ENCODE measurements at regions not wholly inside any gene's neighbourhood (a gene's known extent, or its start where the extent isn't known, plus 50 kb on each side); places are given as distances from the start of the nearest gene placed in this dataset.

- TF ChIP-seq POLR2A (IDR thresholded peaks at IDR 0.05) (no peak), CTCF (IDR thresholded peaks at IDR 0.05 in 4 of 5, conservative IDR thresholded peaks at IDR 0.05 in 1 of 5) (no peak)
- in situ Hi-C loops (cut with MboI; ENCODE audit: low sequenced_read_pairs in 4 of 4): no loop called here
- Histone ChIP-seq H3K9me3 (no peaks in the 10 kb centered on the region), H3K4me1 (no peaks in the 10 kb centered on the region), H3K27me3 (no peaks in the 10 kb centered on the region), H3K4me3 (no peak overlapping the region), H3K27ac (peak overlapping the region in 2 of 4 donors; percentile 46 to 65), H3K36me3 (no peaks in the 10 kb centered on the region)
- intact Hi-C loops (cut with DNase I; ENCODE audit: low total_unique reads): no loop called here
- peak; percentile 79 to 83 for ATAC-seq
- DNase-seq: peak; percentile 39 to 62
Observed at GRCh38 chr18:56139792-56140254, 498.6 kb downstream of the TXNL1 start.

GRCh38 chr18:56139372-56139771 is 499.0 kb downstream of the TXNL1 start:
- in situ Hi-C loops (cut with MboI; ENCODE audit: low sequenced_read_pairs in 4 of 4) (no loop called here), intact Hi-C loops (cut with DNase I; ENCODE audit: low total_unique reads) (no loop called here)
- H3K36me3 ChIP-seq: no peaks in the 10 kb centered on the region
- no peaks in the 10 kb centered on the region for H3K9me3 ChIP-seq
- ATAC-seq (peak; percentile 54 to 62), DNase-seq (peak in 1 of 2 donors; percentile 47)
- H3K4me3 ChIP-seq: no peak overlapping the region
- H3K27me3 ChIP-seq: no peaks in the 10 kb centered on the region
- no peaks in the 10 kb centered on the region for H3K4me1 ChIP-seq
- TF ChIP-seq CTCF (IDR thresholded peaks at IDR 0.05 in 4 of 5, conservative IDR thresholded peaks at IDR 0.05 in 1 of 5) (no peak), POLR2A (IDR thresholded peaks at IDR 0.05) (no peak)
- H3K27ac ChIP-seq: peak overlapping the region in 3 of 4 donors; percentile 46 to 65 (median 49)

- TF ChIP-seq POLR2A (IDR thresholded peaks at IDR 0.05) (no peak), CTCF (IDR thresholded peaks at IDR 0.05 in 4 of 5, conservative IDR thresholded peaks at IDR 0.05 in 1 of 5) (no peak)
- H3K9me3 ChIP-seq: no peaks in the 10 kb centered on the region
- in situ Hi-C loops (cut with MboI; ENCODE audit: low sequenced_read_pairs in 4 of 4) (no loop called here), intact Hi-C loops (cut with DNase I; ENCODE audit: low total_unique reads) (no loop called here)
- no peak overlapping the region for H3K4me3 ChIP-seq
- H3K4me1 ChIP-seq: no peaks in the 10 kb centered on the region
- ATAC-seq: no peak
- no peak overlapping the region for H3K27ac ChIP-seq
- no peaks in the 10 kb centered on the region for H3K27me3 ChIP-seq
- no peak for DNase-seq
- no peaks in the 10 kb centered on the region for H3K36me3 ChIP-seq
Observed at GRCh38 chr18:56136105-56136504, 502.3 kb downstream of the TXNL1 start.

GRCh38 chr18:56130481-56130880 is 507.9 kb downstream of the TXNL1 start:
- intact Hi-C loops (cut with DNase I; ENCODE audit: low total_unique reads): no loop called here
- in situ Hi-C loops (cut with MboI; ENCODE audit: low sequenced_read_pairs in 4 of 4): no loop called here
- Histone ChIP-seq H3K9me3 (no peaks in the 10 kb centered on the region), H3K36me3 (no peaks in the 10 kb centered on the region), H3K27me3 (no peaks in the 10 kb centered on the region), H3K27ac (no peak overlapping the region), H3K4me1 (peaks cover 0 to 3% of the 10 kb centered on the region in 2 donors), H3K4me3 (no peak overlapping the region)
- no peak for DNase-seq
- ATAC-seq: no peak
- TF ChIP-seq CTCF (IDR thresholded peaks at IDR 0.05 in 4 of 5, conservative IDR thresholded peaks at IDR 0.05 in 1 of 5) (no peak), POLR2A (IDR thresholded peaks at IDR 0.05) (no peak)

- in situ Hi-C loops (cut with MboI; ENCODE audit: low sequenced_read_pairs in 4 of 4) (no loop called here), intact Hi-C loops (cut with DNase I; ENCODE audit: low total_unique reads) (no loop called here)
- Histone ChIP-seq H3K36me3 (no peaks in the 10 kb centered on the region), H3K27ac (no peak overlapping the region), H3K4me1 (peaks cover 0 to 3% of the 10 kb centered on the region in 2 donors), H3K4me3 (no peak overlapping the region), H3K27me3 (no peaks in the 10 kb centered on the region), H3K9me3 (no peaks in the 10 kb centered on the region)
- no peak for ATAC-seq
- no peak for DNase-seq
- TF ChIP-seq CTCF (IDR thresholded peaks at IDR 0.05 in 4 of 5, conservative IDR thresholded peaks at IDR 0.05 in 1 of 5): no peak
- TF ChIP-seq POLR2A (IDR thresholded peaks at IDR 0.05): no peak
Observed at GRCh38 chr18:56128153-56128791, 510.1 kb downstream of the TXNL1 start.

All from gastrocnemius medialis (tissue), 4 donors.